WTC11 (cell line): ENCODE measurements at regions not wholly inside any gene's neighbourhood (a gene's known extent, or its start where the extent isn't known, plus 50 kb on each side); places are given as distances from the start of the nearest gene placed in this dataset.

Experiments
- ATAC-seq: fragments of 200-7000 bp; cut with Tn5 transposase; 2 replicates; pipeline ENCODE4 v1.10.0; 2021; ENCODE audit warnings: mild to moderate bottlenecking, moderate library complexity
- CTCF ChIA-PET: fragments of 300-600 bp; sonication (Branson Sonifier 250); formaldehyde crosslinking; loops from one replicate; lab custom pipeline; 2021; ENCODE audit warnings: antibody characterized with exemption; lab: Charles Lee
- POLR2A ChIA-PET: fragments of 350-600 bp; sonication (Branson Sonifier 250); formaldehyde crosslinking; loops from one replicate; lab custom pipeline; 2021; ENCODE audit warnings: antibody characterized with exemption; lab: Charles Lee
- DNase-seq: peaks from one replicate; pipeline ENCODE4 v3.0.0; 2021; ENCODE audit warnings: low spot score
- H3K27ac Mint-ChIP-seq: 2 replicates; pipeline ENCODE4 v1.8.0; 2021; ENCODE audit warnings: mixed read lengths
- H3K27me3 Mint-ChIP-seq: 2 replicates; pipeline ENCODE4 v1.8.0; 2021; ENCODE audit warnings: low read depth, mild to moderate bottlenecking, moderate library complexity, mixed read lengths
- H3K36me3 Mint-ChIP-seq: 2 replicates; pipeline ENCODE4 v1.8.0; 2021; ENCODE audit warnings: mixed read lengths
- H3K4me1 Mint-ChIP-seq: 2 replicates; pipeline ENCODE4 v1.8.0; 2022; ENCODE audit warnings: mixed read lengths
- H3K4me3 Mint-ChIP-seq: 2 replicates; pipeline ENCODE4 v1.8.0; 2021; ENCODE audit warnings: mild to moderate bottlenecking, moderate library complexity, mixed read lengths
- H3K9me3 Mint-ChIP-seq: 2 replicates; pipeline ENCODE4 v1.8.0; 2021; ENCODE audit warnings: mixed read lengths
- AFF4 ChIP-seq: sonication (generic); formaldehyde crosslinking; IDR thresholded peaks from 2 replicates; pipeline ENCODE4 v1.8.1; 2023; ENCODE audit warnings: mild to moderate bottlenecking, missing genetic modification reagents, borderline replicate concordance
- ATF2 ChIP-seq: sonication (generic); formaldehyde crosslinking; IDR thresholded peaks from 2 replicates; pipeline ENCODE4 v1.8.1; 2022; ENCODE audit warnings: low read depth, missing genetic modification reagents, borderline replicate concordance
- ATF6 ChIP-seq: sonication (generic); formaldehyde crosslinking; IDR thresholded peaks from 2 replicates; pipeline ENCODE4 v1.8.1; 2023; ENCODE audit warnings: mild to moderate bottlenecking, missing genetic modification reagents
- CREB1 ChIP-seq: sonication (generic); formaldehyde crosslinking; IDR thresholded peaks from 2 replicates; pipeline ENCODE4 v1.8.0; 2023; ENCODE audit warnings: mild to moderate bottlenecking, missing genetic modification reagents
- CREM ChIP-seq: sonication (generic); formaldehyde crosslinking; IDR thresholded peaks from 2 replicates; pipeline ENCODE4 v1.8.1; 2022; ENCODE audit warnings: mild to moderate bottlenecking, missing genetic modification reagents, moderate library complexity
- CTCF ChIP-seq: fragments of 200-600 bp; IDR thresholded peaks from 2 replicates; pipeline ENCODE4 v1.8.0; 2022; ENCODE audit warnings: antibody characterized with exemption
- E2F4 ChIP-seq: sonication (generic); formaldehyde crosslinking; IDR thresholded peaks from 2 replicates; pipeline ENCODE4 v1.8.1; 2022; ENCODE audit warnings: low read depth, mild to moderate bottlenecking, moderate library complexity, missing genetic modification reagents, borderline replicate concordance
- FOXJ3 ChIP-seq: sonication (generic); formaldehyde crosslinking; IDR thresholded peaks from 2 replicates; pipeline ENCODE4 v1.9.0; 2021; ENCODE audit warnings: missing genetic modification reagents, mild to moderate bottlenecking, borderline replicate concordance
- FOXK1 ChIP-seq: sonication (generic); formaldehyde crosslinking; IDR thresholded peaks from 2 replicates; pipeline ENCODE4 v1.8.0; 2022; ENCODE audit warnings: mild to moderate bottlenecking, moderate library complexity, missing genetic modification reagents
- GRHL2 ChIP-seq: fragments of 250-450 bp; sonication (Bioruptor Pico); IDR thresholded peaks from 2 replicates; pipeline ENCODE4 v1.8.0; 2022; ENCODE audit warnings: mild to moderate bottlenecking, moderate library complexity; ENCODE audit not compliant: insufficient replicate concordance, severe bottlenecking
- GTF2I ChIP-seq: fragments of 250-450 bp; sonication (Bioruptor Pico); conservative IDR thresholded peaks from 2 replicates; pipeline ENCODE4 v1.4.0; 2021; ENCODE audit warnings: mild to moderate bottlenecking
- MAX ChIP-seq: sonication (generic); formaldehyde crosslinking; IDR thresholded peaks from 2 replicates; pipeline ENCODE4 v1.8.0; 2022; ENCODE audit warnings: mild to moderate bottlenecking, missing genetic modification reagents
- NFYB ChIP-seq: sonication (generic); formaldehyde crosslinking; conservative IDR thresholded peaks from 2 replicates; pipeline ENCODE4 v1.8.0; 2022; ENCODE audit warnings: low read depth, missing genetic modification reagents
- NR1H2 ChIP-seq: sonication (generic); formaldehyde crosslinking; IDR thresholded peaks from 2 replicates; pipeline ENCODE4 v1.9.0; 2021; ENCODE audit warnings: mild to moderate bottlenecking, moderate library complexity, missing genetic modification reagents
- OVOL2 ChIP-seq: fragments of 250-450 bp; sonication (Bioruptor Pico); IDR thresholded peaks from 2 replicates; pipeline ENCODE4 v1.9.0; 2021; ENCODE audit warnings: mild to moderate bottlenecking, borderline replicate concordance
- PRRX2 ChIP-seq: fragments of 250-450 bp; sonication (Bioruptor Pico); IDR thresholded peaks from 2 replicates; pipeline ENCODE4 v1.8.0; 2021; ENCODE audit warnings: mild to moderate bottlenecking
- SP1 ChIP-seq: sonication (generic); formaldehyde crosslinking; conservative IDR thresholded peaks from 2 replicates; pipeline ENCODE4 v1.8.1; 2022; ENCODE audit warnings: missing genetic modification reagents
- TCF7 ChIP-seq: sonication (generic); formaldehyde crosslinking; IDR thresholded peaks from 2 replicates; pipeline ENCODE4 v1.8.0; 2022; ENCODE audit warnings: mild to moderate bottlenecking, low read depth, missing genetic modification reagents, moderate library complexity
- USF1 ChIP-seq: sonication (generic); formaldehyde crosslinking; IDR thresholded peaks from 2 replicates; pipeline ENCODE4 v1.8.0; 2022; ENCODE audit warnings: mild to moderate bottlenecking, missing genetic modification reagents
- USF2 ChIP-seq: sonication (generic); formaldehyde crosslinking; IDR thresholded peaks from 2 replicates; pipeline ENCODE4 v1.8.1; 2023; ENCODE audit warnings: mild to moderate bottlenecking, missing genetic modification reagents, moderate library complexity
- ZMAT4 ChIP-seq: fragments of 250-450 bp; sonication (Bioruptor Pico); IDR thresholded peaks from 2 replicates; pipeline ENCODE4 v1.9.0; 2021; ENCODE audit warnings: mild to moderate bottlenecking
- ZNF396 ChIP-seq: fragments of 250-450 bp; sonication (Bioruptor Pico); IDR thresholded peaks from 2 replicates; pipeline ENCODE4 v1.8.0; 2021; ENCODE audit warnings: mild to moderate bottlenecking, moderate library complexity, borderline replicate concordance
- ZNF423 ChIP-seq: fragments of 250-450 bp; sonication (Bioruptor Pico); IDR thresholded peaks from 2 replicates; pipeline ENCODE4 v2.1.2; 2022; ENCODE audit warnings: mild to moderate bottlenecking, moderate library complexity

- TF ChIP-seq FOXK1 (CRISPR knock-in tag) (no peak), FOXJ3 (CRISPR knock-in tag) (no peak), AFF4 (CRISPR knock-in tag) (no peak), ATF6 (CRISPR knock-in tag) (no peak), SP1 (CRISPR knock-in tag) (no peak), GRHL2 (CRISPR knock-in tag) (no peak), ZNF396 (no peak), E2F4 (CRISPR knock-in tag) (no peak), OVOL2 (no peak), USF1 (CRISPR knock-in tag) (no peak), CREB1 (CRISPR knock-in tag) (no peak), USF2 (CRISPR knock-in tag) (no peak), ZNF423 (CRISPR knock-in tag) (no peak), PRRX2 (CRISPR knock-in tag) (no peak)
- no peak for DNase-seq
- no peak overlapping the region for H3K4me3 Mint-ChIP-seq
- H3K27ac Mint-ChIP-seq = no peak overlapping the region
- POLR2A ChIA-PET = no interaction called here
- no peaks in the 10 kb centered on the region for H3K9me3 Mint-ChIP-seq
- CTCF ChIA-PET = interaction anchor here (0.6 kb wide), 1 partner anchor 36 kb away, joined by 4 read pairs; no protein-coding TSS in a partner anchor
- ATAC-seq = no peak
- no peaks in the 10 kb centered on the region for H3K36me3 Mint-ChIP-seq
- no peaks in the 10 kb centered on the region for H3K27me3 Mint-ChIP-seq
- H3K4me1 Mint-ChIP-seq = peaks cover 6% of the 10 kb centered on the region
Observed at GRCh38 chr4:152269448-152270191, 266.3 kb downstream of the FBXW7 start.

GRCh38 chr4:152267811-152268210 lies 268.1 kb downstream of the FBXW7 start:
- ATAC-seq (no peak), DNase-seq (no peak)
- Mint-ChIP-seq H3K4me3 (no peak overlapping the region), H3K4me1 (no peaks in the 10 kb centered on the region), H3K27me3 (no peaks in the 10 kb centered on the region), H3K36me3 (no peaks in the 10 kb centered on the region), H3K9me3 (0 out of 2 replicates have a peak, but pooled peaks cover 3% of the 10 kb centered on the region), H3K27ac (no peak overlapping the region)
- POLR2A ChIA-PET = no interaction called here
- CTCF ChIA-PET = no interaction called here
- no peak for TF ChIP-seq GTF2I (CRISPR knock-in tag)
- no peak for TF ChIP-seq ATF2
- no peak for TF ChIP-seq CTCF
- no peak for TF ChIP-seq TCF7 (CRISPR knock-in tag)
- no peak for TF ChIP-seq CREM
- TF ChIP-seq NFYB = no peak
- TF ChIP-seq NR1H2 (CRISPR knock-in tag) = no peak
- TF ChIP-seq MAX (CRISPR knock-in tag) = no peak
- no peak for TF ChIP-seq ZMAT4
